ENCODE measurements at regions not wholly inside any gene's neighbourhood (a gene's known extent, or its start where the extent isn't known, plus 50 kb on each side); places are given as distances from the start of the nearest gene placed in this dataset.

- intact Hi-C loops (cut with DNase I) = no loop called here
- no peak for TF ChIP-seq CTCF (IDR thresholded peaks at IDR 0.05)
These were observed 396.0 kb downstream of the MLLT3 start for GRCh38 chr9:20226345-20226744.

GRCh38 chr9:20225826-20226225 is 396.5 kb downstream of the MLLT3 start:
- DNase-seq (no peak), ATAC-seq (no peak)
- no peak for TF ChIP-seq CTCF (IDR thresholded peaks at IDR 0.05)
- H3K9me3 ChIP-seq = no peaks in the 10 kb centered on the region
- H3K36me3 ChIP-seq (ENCODE audit: insufficient read depth in 1 of 2, low read depth in 1 of 2) = no peaks in the 10 kb centered on the region
- 42 to 63% (median 48%) methylated on average over 1 of the region's 1 CpG for WGBS, 3 donors
- no peaks in the 10 kb centered on the region for H3K27me3 ChIP-seq (ENCODE audit: insufficient read depth in 3 of 3, low read length in 2 of 3)
- no peaks in the 10 kb centered on the region for H3K4me1 ChIP-seq
- intact Hi-C loops (cut with DNase I) = no loop called here
- no peak overlapping the region for H3K4me3 ChIP-seq
- no peak overlapping the region for H3K27ac ChIP-seq

More at GRCh38 chr9:20226345-20226744, 396.0 kb downstream of the MLLT3 start:
- WGBS, 3 donors = 79 to 84% (median 84%) methylated on average over 5 of the region's 5 CpGs
- H3K4me3 ChIP-seq = no peak overlapping the region
- H3K36me3 ChIP-seq (ENCODE audit: insufficient read depth in 1 of 2, low read depth in 1 of 2) = no peaks in the 10 kb centered on the region
- H3K27ac ChIP-seq = no peak overlapping the region
- no peaks in the 10 kb centered on the region for H3K9me3 ChIP-seq
- DNase-seq = no peak
- no peaks in the 10 kb centered on the region for H3K4me1 ChIP-seq
- no peaks in the 10 kb centered on the region for H3K27me3 ChIP-seq (ENCODE audit: insufficient read depth in 3 of 3, low read length in 2 of 3)
- ATAC-seq = no peak

- WGBS, 3 donors = 13 to 33% (median 25%) methylated on average over 1 of the region's 1 CpG
- H3K27me3 ChIP-seq (ENCODE audit: insufficient read depth in 3 of 3, low read length in 2 of 3) = no peaks in the 10 kb centered on the region
- ATAC-seq (no peak), DNase-seq (no peak)
- no peak overlapping the region for H3K27ac ChIP-seq
- H3K36me3 ChIP-seq (ENCODE audit: insufficient read depth in 1 of 2, low read depth in 1 of 2) = no peaks in the 10 kb centered on the region
- H3K4me3 ChIP-seq = no peak overlapping the region
- intact Hi-C loops (cut with DNase I) = no loop called here
- no peaks in the 10 kb centered on the region for H3K4me1 ChIP-seq
- TF ChIP-seq CTCF (IDR thresholded peaks at IDR 0.05) = no peak
- H3K9me3 ChIP-seq = no peaks in the 10 kb centered on the region
These were observed 397.5 kb downstream of the MLLT3 start for GRCh38 chr9:20224756-20225155.

- H3K9me3 ChIP-seq = no peaks in the 10 kb centered on the region
- 72 to 80% (median 78%) methylated on average over 3 of the region's 3 CpGs for WGBS, 3 donors
- intact Hi-C loops (cut with DNase I) = no loop called here
These were observed 402.0 kb downstream of the MLLT3 start for GRCh38 chr9:20220286-20220685.

More at GRCh38 chr9:20220286-20220685, 402.0 kb downstream of the MLLT3 start:
- Histone ChIP-seq H3K27ac (no peak overlapping the region), H3K27me3 (ENCODE audit: insufficient read depth in 3 of 3, low read length in 2 of 3) (no peaks in the 10 kb centered on the region), H3K36me3 (ENCODE audit: insufficient read depth in 1 of 2, low read depth in 1 of 2) (no peaks in the 10 kb centered on the region), H3K4me1 (no peaks in the 10 kb centered on the region), H3K4me3 (no peak overlapping the region)
- TF ChIP-seq CTCF (IDR thresholded peaks at IDR 0.05) = no peak
- DNase-seq (no peak), ATAC-seq (no peak)

Measured in psoas muscle (tissue), 7 donors.